K562 (cell line): ENCODE measurements at regions not wholly inside any gene's neighbourhood (a gene's known extent, or its start where the extent isn't known, plus 50 kb on each side); places are given as distances from the start of the nearest gene placed in this dataset.

Experiments
- ETV1 ChIP-seq: fragments of 450-650 bp; conservative IDR thresholded peaks from 2 replicates; pipeline ENCODE4 v1.6.1; 2016; ENCODE audit warnings: missing genetic modification characterization, control low read depth, low read depth, missing compliant biosample characterization
- EWSR1 ChIP-seq: fragments of 450-650 bp; IDR thresholded peaks from 2 replicates; pipeline ENCODE4 v1.6.1; 2018; ENCODE audit warnings: borderline replicate concordance, mild to moderate bottlenecking, low read depth, moderate library complexity; ENCODE audit not compliant: partially characterized antibody
- FOXA3 ChIP-seq, 2 experiments: fragments of 450-650 bp in 1 of 2; sonication (generic) in 1 of 2; formaldehyde crosslinking; IDR thresholded peaks in 1 of 2; conservative IDR thresholded peaks in 1 of 2; 2 replicates each; pipeline versions ENCODE4 v1.4.0 to v1.8.0; 2020 to 2022; ENCODE audit warnings: mild to moderate bottlenecking in 2 of 2, missing genetic modification reagents in 1 of 2
- GABPA ChIP-seq: fragments of 200-800 bp; sonication (Bioruptor generic); conservative IDR thresholded peaks from 2 replicates; pipeline ENCODE4 v1.6.1; 2016; ENCODE audit warnings: low read depth, missing genetic modification characterization, missing compliant biosample characterization
- THRB ChIP-seq: fragments of 450-650 bp; formaldehyde crosslinking; conservative IDR thresholded peaks from 2 replicates; pipeline ENCODE4 v1.4.0; 2022; ENCODE audit warnings: mild to moderate bottlenecking, missing genetic modification characterization
- ZBTB2 ChIP-seq: fragments of 450-650 bp; IDR thresholded peaks from 2 replicates; pipeline ENCODE4 v1.6.1; 2016; ENCODE audit warnings: antibody characterized with exemption
- ZNF407 ChIP-seq: fragments of 450-650 bp; IDR thresholded peaks from 2 replicates; pipeline ENCODE4 v1.6.1; 2016; ENCODE audit warnings: low read depth
- TF ChIP-seq, protein P1 (sequence below): fragments of 450-650 bp; IDR thresholded peaks from 2 replicates; pipeline ENCODE4 v1.6.1; 2016; ENCODE audit warnings: low read depth, mild to moderate bottlenecking, moderate library complexity
- TF ChIP-seq, protein P2 (sequence below): fragments of 250-450 bp; sonication (Bioruptor Pico); IDR thresholded peaks from 2 replicates; pipeline ENCODE4 v1.9.0; 2021; ENCODE audit warnings: mild to moderate bottlenecking

DNA sequence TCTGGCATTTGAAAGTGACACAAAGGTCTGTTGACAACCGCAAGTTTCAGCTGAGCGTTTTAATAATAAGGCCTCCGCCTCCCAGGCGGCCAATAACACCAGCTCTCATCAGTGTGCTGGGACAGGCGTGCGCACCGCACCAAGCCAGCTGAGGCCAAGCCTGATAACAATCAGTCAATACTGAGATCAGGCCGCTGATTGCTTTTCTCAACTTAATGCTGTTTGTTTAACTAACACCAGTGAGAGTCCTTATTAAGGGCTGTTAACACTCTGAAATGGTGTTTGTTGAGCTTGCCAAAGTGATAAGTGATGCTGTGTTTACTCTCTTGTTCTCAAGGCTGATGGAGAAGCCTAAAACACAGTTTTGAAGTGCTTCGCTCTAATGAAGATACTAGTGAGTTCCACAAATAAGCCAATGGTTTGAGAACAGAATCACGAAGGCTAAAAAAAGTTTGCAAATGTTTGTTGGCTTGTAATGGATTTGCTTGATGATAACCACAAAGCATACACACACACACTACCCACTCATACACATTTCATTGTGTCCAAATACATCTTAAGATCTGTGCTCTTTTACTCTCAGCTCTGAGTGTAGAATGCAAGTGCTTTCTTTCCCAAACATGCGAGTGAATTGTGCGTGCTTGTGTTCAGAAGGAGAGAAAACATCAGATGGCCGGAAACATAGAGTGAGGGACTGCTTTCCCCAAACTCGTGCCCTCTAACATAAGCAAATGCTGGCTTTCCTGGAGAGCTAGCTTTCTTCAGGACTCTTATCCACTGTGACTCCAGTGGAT is 330.4 kb upstream of the KLF4 start (continued):
- TF ChIP-seq, protein P1, sequence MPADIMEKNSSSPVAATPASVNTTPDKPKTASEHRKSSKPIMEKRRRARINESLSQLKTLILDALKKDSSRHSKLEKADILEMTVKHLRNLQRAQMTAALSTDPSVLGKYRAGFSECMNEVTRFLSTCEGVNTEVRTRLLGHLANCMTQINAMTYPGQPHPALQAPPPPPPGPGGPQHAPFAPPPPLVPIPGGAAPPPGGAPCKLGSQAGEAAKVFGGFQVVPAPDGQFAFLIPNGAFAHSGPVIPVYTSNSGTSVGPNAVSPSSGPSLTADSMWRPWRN = peak; percentile 91
- no peak for TF ChIP-seq ETV1 (tag)
- TF ChIP-seq GABPA (tag) = no peak
- TF ChIP-seq, protein P2, sequence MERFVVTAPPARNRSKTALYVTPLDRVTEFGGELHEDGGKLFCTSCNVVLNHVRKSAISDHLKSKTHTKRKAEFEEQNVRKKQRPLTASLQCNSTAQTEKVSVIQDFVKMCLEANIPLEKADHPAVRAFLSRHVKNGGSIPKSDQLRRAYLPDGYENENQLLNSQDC (CRISPR knock-in tag) = no peak
- TF ChIP-seq THRB (CRISPR knock-in tag) = no peak
- no peak for TF ChIP-seq ZBTB2
- TF ChIP-seq ZNF407 = no peak
- TF ChIP-seq EWSR1 = no peak
- peak in 1 of 2 experiments; percentile 33; a peak in 1 of 4 replicates for TF ChIP-seq FOXA3 (CRISPR knock-in tag; conservative IDR thresholded peaks at IDR 0.05 in 1 of 2, IDR thresholded peaks at IDR 0.05 in 1 of 2)
